HG03575 (cell line): ENCODE measurements at regions not wholly inside any gene's neighbourhood (a gene's known extent, or its start where the extent isn't known, plus 50 kb on each side); places are given as distances from the start of the nearest gene placed in this dataset.
"Not testable (repeated sequence)": the region's sequence is repeated elsewhere in the genome, so short reads cannot be mapped to it uniquely, and the experiment has no call there.

Source experiments
- ATAC-seq: cut with Tn5 transposase; IDR thresholded peaks from one replicate; pipeline ENCODE4 v1.9.1; 2021; ENCODE audit not compliant: unreplicated experiment, insufficient number of reproducible peaks, low FRiP score; ENCODE audit errors: extremely low read depth

- no peak for ATAC-seq
Observed at GRCh38 chr3:39558775-39559306, 91.4 kb downstream of the MOBP start.

DNA sequence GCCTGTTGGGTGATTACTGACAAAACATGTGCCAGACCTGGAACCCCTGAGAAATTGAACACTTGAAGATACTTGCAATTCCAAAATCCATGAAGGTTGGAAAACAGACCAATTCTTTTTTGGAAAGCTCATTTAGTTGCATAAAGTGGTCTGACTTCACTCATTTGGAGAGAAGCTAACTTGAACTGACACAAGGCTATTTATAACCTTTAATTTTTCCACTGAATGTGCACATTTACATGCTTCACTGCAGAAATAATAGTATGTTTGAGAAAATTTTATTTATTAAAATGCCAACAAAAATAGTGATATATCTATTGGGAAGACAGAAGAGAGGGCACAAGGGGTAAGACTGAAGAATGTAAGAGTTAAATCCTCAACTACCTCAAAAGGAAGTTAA lies 92.1 kb downstream of the MOBP start:
- ATAC-seq, result no peak

DNA sequence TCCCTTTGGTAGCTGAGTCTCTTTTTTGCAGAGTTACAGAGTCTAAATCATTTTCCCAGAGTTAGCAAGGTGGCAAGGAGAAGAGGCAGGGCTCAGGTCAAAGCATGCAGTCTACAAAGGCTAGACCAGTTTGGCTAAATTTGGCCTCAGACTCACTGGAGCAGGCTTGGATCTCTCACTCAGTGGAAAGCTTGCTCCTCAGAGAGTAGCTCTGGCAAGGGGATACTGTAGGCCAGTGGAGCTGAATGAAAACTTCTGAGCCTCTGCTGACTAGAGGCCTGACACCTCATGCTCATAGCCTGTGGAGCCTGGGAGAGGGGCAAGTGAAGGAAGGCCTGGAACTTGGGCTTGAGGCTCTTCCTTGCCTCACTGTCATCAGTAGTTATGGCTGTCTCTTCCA lies 101.0 kb downstream of the MOBP start:
- ATAC-seq, result no peak

DNA sequence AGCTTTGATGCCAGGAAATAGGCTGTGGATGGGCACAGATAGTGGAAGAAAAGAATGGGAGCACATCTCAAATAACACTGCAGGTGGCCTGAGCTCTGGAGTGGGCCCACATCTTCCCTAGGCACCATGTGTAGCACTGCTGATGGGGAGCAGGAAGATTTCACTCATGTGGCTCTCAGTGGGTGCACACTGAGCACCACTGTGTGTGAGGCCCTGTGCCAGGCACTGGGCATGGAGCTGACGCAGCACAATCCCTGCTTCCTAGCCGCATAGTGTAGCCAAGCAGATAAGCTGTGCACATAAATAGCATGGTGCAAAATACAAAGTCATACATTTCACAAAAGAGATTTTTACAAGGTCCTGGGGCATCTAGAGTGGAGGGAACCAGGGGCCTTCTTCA lies 101.6 kb downstream of the MOBP start:
- no peak for ATAC-seq

DNA sequence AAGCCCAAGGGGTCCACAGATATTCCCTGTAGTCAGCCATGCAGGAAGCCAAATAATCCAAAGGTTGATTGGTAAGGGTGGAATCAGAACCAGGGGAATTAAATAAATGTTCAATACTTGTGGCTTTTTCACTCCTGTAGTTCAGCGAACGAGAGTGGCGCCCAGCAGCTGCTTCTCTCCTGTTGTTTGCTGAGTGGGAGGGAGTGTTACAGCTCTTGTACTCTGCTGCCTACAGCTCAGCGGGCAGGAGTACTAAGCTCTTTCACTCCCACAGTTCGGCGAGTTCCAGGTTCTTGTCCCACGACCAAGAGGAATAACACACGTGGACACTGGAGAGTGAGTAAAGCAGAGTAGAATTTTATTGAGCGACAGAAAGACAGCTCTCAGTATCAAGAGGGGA lies 105.9 kb downstream of the MOBP start:
- ATAC-seq, result no peak

DNA sequence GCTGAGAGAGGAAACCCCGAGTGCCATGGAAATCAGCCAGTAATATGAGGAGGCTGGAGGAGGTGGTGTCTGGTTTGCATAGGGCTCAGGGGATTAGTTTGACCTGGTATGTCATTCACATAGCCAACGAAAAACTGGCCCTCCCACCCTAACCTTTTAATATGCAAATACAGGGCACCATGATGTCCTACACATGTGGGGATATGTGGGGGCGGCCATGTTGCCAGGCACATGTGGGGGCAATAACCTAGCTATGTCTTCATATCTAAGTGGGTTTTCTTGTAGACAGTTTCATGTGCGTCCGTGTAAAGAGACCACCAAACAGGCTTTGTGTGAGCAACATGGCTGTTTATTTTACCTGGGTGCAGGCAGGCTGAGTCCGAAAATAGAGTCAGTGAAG lies 110.1 kb downstream of the MOBP start:
- ATAC-seq, result no peak

- ATAC-seq, result not testable (repeated sequence)
Observed at GRCh38 chr3:39586215-39586614, 118.7 kb downstream of the MOBP start.

DNA sequence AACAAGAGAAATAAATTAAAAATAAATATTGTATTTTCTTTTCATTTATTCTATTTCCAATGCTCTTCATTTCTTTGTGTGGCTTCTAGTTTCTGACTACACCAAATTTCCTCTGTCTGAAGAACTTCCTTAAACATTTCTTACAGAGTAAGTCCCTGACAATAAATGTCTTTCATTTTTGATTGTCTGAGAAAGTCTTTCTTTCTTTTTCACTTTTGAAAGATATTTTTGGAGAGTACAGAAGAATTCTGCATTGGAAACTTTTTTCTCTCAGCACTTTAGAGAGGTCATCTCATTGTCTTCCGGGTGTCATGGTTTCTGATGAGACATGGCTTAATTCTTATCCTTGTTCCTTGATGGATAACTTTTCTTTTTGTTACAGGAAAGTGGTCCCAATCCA lies 119.6 kb downstream of the MOBP start:
- ATAC-seq, result no peak

GRCh38 chr3:39590806-39591205 lies 123.3 kb downstream of the MOBP start:
- ATAC-seq, result no peak

- ATAC-seq, result no peak
Observed at GRCh38 chr3:39592311-39593050, 125.0 kb downstream of the MOBP start.

- ATAC-seq, result no peak
Observed at GRCh38 chr3:39593341-39593740, 125.9 kb downstream of the MOBP start.

GRCh38 chr3:39601241-39601640 lies 133.8 kb downstream of the MOBP start:
- no peak for ATAC-seq

DNA sequence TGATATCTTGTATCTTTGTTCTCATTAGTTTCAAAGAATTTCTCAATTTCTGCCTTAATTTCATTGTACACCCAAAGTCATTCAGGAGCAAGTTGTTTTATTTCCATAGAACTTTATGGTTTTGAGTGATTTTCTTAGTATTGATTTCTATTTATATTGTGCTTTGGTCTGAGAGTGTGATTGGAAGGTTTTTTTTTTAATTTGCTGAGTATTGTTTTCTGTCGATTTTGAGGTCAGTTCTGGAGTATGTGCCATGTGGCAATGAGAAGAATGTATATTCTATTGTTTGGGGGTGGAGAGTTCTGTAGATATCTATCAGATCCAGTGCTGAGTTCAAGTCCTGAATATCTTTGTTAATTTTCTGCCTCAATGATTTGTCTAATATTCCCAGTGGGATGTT lies 138.4 kb downstream of the MOBP start:
- no peak for ATAC-seq

GRCh38 chr3:39626198-39626597 lies 158.7 kb downstream of the MOBP start:
- ATAC-seq, result no peak

GRCh38 chr3:39631136-39631535 lies 163.7 kb downstream of the MOBP start:
- no peak for ATAC-seq

DNA sequence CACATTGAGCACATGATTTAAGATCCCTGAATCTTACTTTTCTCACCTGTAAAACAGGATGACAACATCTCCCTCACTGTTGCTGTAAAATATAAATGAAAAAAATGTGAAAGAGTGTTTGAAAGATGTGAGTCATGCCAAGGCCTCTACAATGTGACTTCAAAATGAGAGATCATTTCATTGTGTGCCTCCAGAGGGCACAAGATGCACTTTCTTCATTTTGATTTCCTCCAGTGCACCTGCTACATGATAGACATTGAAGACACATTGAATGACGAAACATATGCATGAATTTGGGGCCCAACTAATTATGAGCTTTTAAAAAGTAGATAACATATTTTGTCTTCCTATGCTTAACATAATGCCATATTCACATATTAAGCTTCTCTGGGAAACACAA lies 170.3 kb downstream of the MOBP start:
- no peak for ATAC-seq

DNA sequence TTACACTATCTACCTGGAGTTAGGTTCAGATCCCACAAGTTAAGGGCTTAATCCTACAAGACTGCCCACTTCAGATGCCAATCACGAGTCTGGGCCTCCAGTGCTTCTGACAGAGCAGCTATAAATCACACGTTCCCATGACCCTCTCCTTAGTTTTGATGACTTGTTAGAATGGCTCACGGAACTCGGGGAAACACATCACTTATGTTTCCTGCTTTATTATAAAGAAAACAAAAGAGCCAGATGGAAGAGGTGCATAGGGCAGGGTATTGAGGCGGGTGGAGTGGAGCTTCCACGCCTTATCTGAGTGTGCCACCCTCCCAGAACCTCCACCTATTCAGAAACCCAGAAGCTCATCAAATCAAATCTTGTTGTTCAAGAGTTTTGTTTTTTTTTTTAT lies 170.8 kb downstream of the MOBP start:
- ATAC-seq, result no peak

DNA sequence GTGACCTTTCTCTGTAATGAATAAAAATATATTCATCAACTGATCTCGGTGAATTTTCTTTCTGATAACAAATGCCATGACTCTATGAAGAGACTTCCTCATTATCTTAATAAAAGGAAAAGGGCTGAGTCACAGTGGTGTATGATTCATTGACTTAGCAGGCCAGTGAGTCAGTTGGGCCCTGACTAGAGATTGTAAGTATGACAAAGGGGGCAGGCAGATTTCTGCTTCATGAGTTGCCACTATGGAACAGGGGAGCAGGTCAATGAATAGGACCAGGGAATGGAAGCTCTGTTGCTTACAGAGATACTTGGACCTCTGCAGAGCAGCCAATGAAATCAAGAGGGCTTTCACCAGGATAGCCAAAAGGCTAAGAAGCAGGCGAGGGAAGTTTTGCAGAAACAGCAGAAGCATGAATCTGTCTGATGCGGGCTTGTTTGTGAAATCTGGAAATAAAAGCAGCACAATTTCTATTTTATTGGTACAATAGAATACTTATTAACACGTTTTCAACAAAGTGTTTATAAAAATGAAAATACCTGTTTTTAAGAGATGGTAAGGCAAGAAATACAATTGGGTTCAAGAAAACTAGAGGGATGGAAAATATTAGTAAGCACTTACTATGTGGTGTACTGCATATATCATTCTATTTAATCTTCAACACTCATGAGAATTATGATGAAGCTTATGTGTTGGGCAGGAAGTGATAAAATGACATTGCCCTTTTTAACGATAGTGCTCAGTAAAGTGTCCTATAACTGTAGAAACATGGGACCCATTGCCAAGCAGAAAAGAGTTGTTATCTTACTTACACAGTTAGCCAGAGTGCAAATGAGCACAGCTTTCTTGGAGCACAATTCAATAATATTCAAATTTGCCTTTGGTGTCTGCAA lies 169.8 kb upstream of the MYRIP start:
- ATAC-seq, result no peak

GRCh38 chr3:39641274-39641673 lies 168.1 kb upstream of the MYRIP start:
- no peak for ATAC-seq

GRCh38 chr3:39644176-39644575 lies 165.2 kb upstream of the MYRIP start:
- ATAC-seq, result no peak
